ENCODE measurements at regions not wholly inside any gene's neighbourhood (a gene's known extent, or its start where the extent isn't known, plus 50 kb on each side); places are given as distances from the start of the nearest gene placed in this dataset.

- H2BK12ac ChIP-seq (ENCODE audit: low read length) = no peak overlapping the region
- no peak overlapping the region for H2AK5ac ChIP-seq (ENCODE audit: low read depth, low read length)
- no peaks in the 10 kb centered on the region for H3K79me1 ChIP-seq (ENCODE audit: low read depth, low read length)
- H3K23ac ChIP-seq (ENCODE audit: low read depth, low read length, poor library complexity) = no peak overlapping the region
- H4K91ac ChIP-seq (ENCODE audit: low read depth, low read length, poor library complexity) = no peak overlapping the region
- no peak for DNase-seq (ENCODE audit: low spot score)
- H3K27ac ChIP-seq (replicated peaks; ENCODE audit: low read length) = no peak overlapping the region
- H3K4me2 ChIP-seq (ENCODE audit: insufficient read depth, low read length, poor library complexity, severe bottlenecking) = no peak overlapping the region
- H3K18ac ChIP-seq (ENCODE audit: low read length) = no peak overlapping the region
- no peak overlapping the region for H2BK15ac ChIP-seq (ENCODE audit: low read length)
- H3K14ac ChIP-seq (ENCODE audit: low read length) = no peak overlapping the region
- H3K9ac ChIP-seq (ENCODE audit: low read depth, low read length, poor library complexity) = no peak overlapping the region
- no peaks in the 10 kb centered on the region for H3K36me3 ChIP-seq (replicated peaks in 1 of 2; ENCODE audit: control insufficient read depth in 2 of 2, insufficient read depth in 2 of 2, low read length in 2 of 2)
- H2AFZ ChIP-seq (ENCODE audit: low read length) = no peak overlapping the region
- H3K4me3 ChIP-seq (ENCODE audit: low read length in 2 of 2) = no peak overlapping the region
- H2BK120ac ChIP-seq (ENCODE audit: low read depth, low read length) = no peak overlapping the region
- no peak overlapping the region for H2BK5ac ChIP-seq (ENCODE audit: low read length)
- H4K8ac ChIP-seq (ENCODE audit: low read depth, low read length) = no peak overlapping the region
- no peak overlapping the region for H3K4ac ChIP-seq (ENCODE audit: low read length)
- peaks cover 2 to 9% of the 10 kb centered on the region in 2 donors for H3K4me1 ChIP-seq (ENCODE audit: control insufficient read depth in 2 of 2, insufficient read depth in 1 of 2, low read depth in 1 of 2, low read length in 2 of 2)
- no peaks in the 10 kb centered on the region for H3K9me3 ChIP-seq (replicated peaks in 1 of 2; ENCODE audit: control insufficient read depth in 2 of 2, insufficient read depth in 1 of 2, low read depth in 1 of 2, low read length in 2 of 2)
- H3K27me3 ChIP-seq (ENCODE audit: control insufficient read depth in 3 of 3, insufficient read depth in 3 of 3, low read depth in 1 of 3, low read length in 3 of 3) = no peaks in the 10 kb centered on the region
Observed at GRCh38 chr3:124530916-124531315, 199.3 kb upstream of the UMPS start.

GRCh38 chr3:124532071-124532470 lies 198.2 kb upstream of the UMPS start:
- Histone ChIP-seq H3K14ac (ENCODE audit: low read length) (no peak overlapping the region), H3K27ac (replicated peaks; ENCODE audit: low read length) (no peak overlapping the region), H3K36me3 (replicated peaks in 1 of 2; ENCODE audit: control insufficient read depth in 2 of 2, insufficient read depth in 2 of 2, low read length in 2 of 2) (no peaks in the 10 kb centered on the region), H3K27me3 (ENCODE audit: control insufficient read depth in 3 of 3, insufficient read depth in 3 of 3, low read depth in 1 of 3, low read length in 3 of 3) (no peaks in the 10 kb centered on the region), H4K8ac (ENCODE audit: low read depth, low read length) (peak overlapping the region; percentile 9), H3K18ac (ENCODE audit: low read length) (no peak overlapping the region), H3K4me3 (ENCODE audit: low read length in 2 of 2) (no peak overlapping the region), H3K4ac (ENCODE audit: low read length) (no peak overlapping the region), H2BK12ac (ENCODE audit: low read length) (no peak overlapping the region), H3K4me2 (ENCODE audit: insufficient read depth, low read length, poor library complexity, severe bottlenecking) (no peak overlapping the region), H3K9me3 (replicated peaks in 1 of 2; ENCODE audit: control insufficient read depth in 2 of 2, insufficient read depth in 1 of 2, low read depth in 1 of 2, low read length in 2 of 2) (no peaks in the 10 kb centered on the region), H3K79me1 (ENCODE audit: low read depth, low read length) (no peaks in the 10 kb centered on the region), H3K4me1 (ENCODE audit: control insufficient read depth in 2 of 2, insufficient read depth in 1 of 2, low read depth in 1 of 2, low read length in 2 of 2) (peaks cover 2 to 9% of the 10 kb centered on the region in 2 donors), H2BK15ac (ENCODE audit: low read length) (no peak overlapping the region), H2BK5ac (ENCODE audit: low read length) (no peak overlapping the region), H2BK120ac (ENCODE audit: low read depth, low read length) (no peak overlapping the region), H2AFZ (ENCODE audit: low read length) (no peak overlapping the region), H3K9ac (ENCODE audit: low read depth, low read length, poor library complexity) (no peak overlapping the region), H2AK5ac (ENCODE audit: low read depth, low read length) (no peak overlapping the region), H4K91ac (ENCODE audit: low read depth, low read length, poor library complexity) (no peak overlapping the region), H3K23ac (ENCODE audit: low read depth, low read length, poor library complexity) (no peak overlapping the region)
- no peak for DNase-seq (ENCODE audit: low spot score)
- WGBS, 2 donors (ENCODE audit: extremely low coverage in 2 of 2, insufficient read length in 2 of 2, insufficient replicate concordance in 1 of 2) = no CpG with 5 or more reads among the region's 1 CpG

GRCh38 chr3:124535306-124535705 lies 194.9 kb upstream of the UMPS start:
- Histone ChIP-seq H2BK120ac (ENCODE audit: low read depth, low read length) (no peak overlapping the region), H2AFZ (ENCODE audit: low read length) (no peak overlapping the region), H2AK5ac (ENCODE audit: low read depth, low read length) (no peak overlapping the region), H3K4me3 (ENCODE audit: low read length in 2 of 2) (no peak overlapping the region), H3K27ac (replicated peaks; ENCODE audit: low read length) (no peak overlapping the region), H3K9me3 (replicated peaks in 1 of 2; ENCODE audit: control insufficient read depth in 2 of 2, insufficient read depth in 1 of 2, low read depth in 1 of 2, low read length in 2 of 2) (no peaks in the 10 kb centered on the region), H4K8ac (ENCODE audit: low read depth, low read length) (no peak overlapping the region), H3K18ac (ENCODE audit: low read length) (no peak overlapping the region), H2BK5ac (ENCODE audit: low read length) (no peak overlapping the region), H3K4ac (ENCODE audit: low read length) (no peak overlapping the region), H2BK15ac (ENCODE audit: low read length) (no peak overlapping the region), H3K9ac (ENCODE audit: low read depth, low read length, poor library complexity) (no peak overlapping the region), H3K79me1 (ENCODE audit: low read depth, low read length) (no peaks in the 10 kb centered on the region), H3K23ac (ENCODE audit: low read depth, low read length, poor library complexity) (no peak overlapping the region), H3K27me3 (ENCODE audit: control insufficient read depth in 3 of 3, insufficient read depth in 3 of 3, low read depth in 1 of 3, low read length in 3 of 3) (no peaks in the 10 kb centered on the region), H3K4me2 (ENCODE audit: insufficient read depth, low read length, poor library complexity, severe bottlenecking) (no peak overlapping the region), H3K14ac (ENCODE audit: low read length) (no peak overlapping the region), H4K91ac (ENCODE audit: low read depth, low read length, poor library complexity) (no peak overlapping the region), H3K4me1 (ENCODE audit: control insufficient read depth in 2 of 2, insufficient read depth in 1 of 2, low read depth in 1 of 2, low read length in 2 of 2) (no peaks in the 10 kb centered on the region), H3K36me3 (replicated peaks in 1 of 2; ENCODE audit: control insufficient read depth in 2 of 2, insufficient read depth in 2 of 2, low read length in 2 of 2) (no peaks in the 10 kb centered on the region), H2BK12ac (ENCODE audit: low read length) (no peak overlapping the region)
- no CpG with 5 or more reads among the region's 1 CpG for WGBS, 2 donors (ENCODE audit: extremely low coverage in 2 of 2, insufficient read length in 2 of 2, insufficient replicate concordance in 1 of 2)
- DNase-seq (ENCODE audit: low spot score) = no peak

- Histone ChIP-seq H4K91ac (ENCODE audit: low read depth, low read length, poor library complexity) (no peak overlapping the region), H3K27ac (replicated peaks; ENCODE audit: low read length) (no peak overlapping the region), H3K18ac (ENCODE audit: low read length) (no peak overlapping the region), H3K4ac (ENCODE audit: low read length) (no peak overlapping the region), H3K27me3 (ENCODE audit: control insufficient read depth in 3 of 3, insufficient read depth in 3 of 3, low read depth in 1 of 3, low read length in 3 of 3) (no peaks in the 10 kb centered on the region), H3K4me2 (ENCODE audit: insufficient read depth, low read length, poor library complexity, severe bottlenecking) (no peak overlapping the region), H3K23ac (ENCODE audit: low read depth, low read length, poor library complexity) (no peak overlapping the region), H3K14ac (ENCODE audit: low read length) (no peak overlapping the region), H2AK5ac (ENCODE audit: low read depth, low read length) (no peak overlapping the region), H2BK120ac (ENCODE audit: low read depth, low read length) (no peak overlapping the region), H2AFZ (ENCODE audit: low read length) (no peak overlapping the region), H2BK5ac (ENCODE audit: low read length) (no peak overlapping the region), H3K79me1 (ENCODE audit: low read depth, low read length) (no peaks in the 10 kb centered on the region), H2BK12ac (ENCODE audit: low read length) (no peak overlapping the region), H3K4me1 (ENCODE audit: control insufficient read depth in 2 of 2, insufficient read depth in 1 of 2, low read depth in 1 of 2, low read length in 2 of 2) (peaks cover 0 to 4% of the 10 kb centered on the region in 2 donors), H3K36me3 (replicated peaks in 1 of 2; ENCODE audit: control insufficient read depth in 2 of 2, insufficient read depth in 2 of 2, low read length in 2 of 2) (no peaks in the 10 kb centered on the region), H3K9ac (ENCODE audit: low read depth, low read length, poor library complexity) (no peak overlapping the region), H3K9me3 (replicated peaks in 1 of 2; ENCODE audit: control insufficient read depth in 2 of 2, insufficient read depth in 1 of 2, low read depth in 1 of 2, low read length in 2 of 2) (no peaks in the 10 kb centered on the region), H3K4me3 (ENCODE audit: low read length in 2 of 2) (no peak overlapping the region), H2BK15ac (ENCODE audit: low read length) (no peak overlapping the region), H4K8ac (ENCODE audit: low read depth, low read length) (no peak overlapping the region)
- WGBS, 2 donors (ENCODE audit: extremely low coverage in 2 of 2, insufficient read length in 2 of 2, insufficient replicate concordance in 1 of 2) = no CpG with 5 or more reads among the region's 6 CpGs
- no peak for DNase-seq (ENCODE audit: low spot score)
Observed at GRCh38 chr3:124540550-124541211, 189.6 kb upstream of the UMPS start.

All from neuronal stem cell (in vitro differentiated cells).